NCI-H1694 treated with DMSO at 0.1 percent for 48 hours (cell line): ENCODE measurements at regions not wholly inside any gene's neighbourhood (a gene's known extent, or its start where the extent isn't known, plus 50 kb on each side); places are given as distances from the start of the nearest gene placed in this dataset.

Experiments
- DNase-seq: peaks from one replicate; lab custom pipeline; 2025; lab: John Stamatoyannopoulos, UW

GRCh38 chr2:215498431-215498830 lies 62.6 kb upstream of the FN1 start:
- DNase-seq, result no peak

DNA sequence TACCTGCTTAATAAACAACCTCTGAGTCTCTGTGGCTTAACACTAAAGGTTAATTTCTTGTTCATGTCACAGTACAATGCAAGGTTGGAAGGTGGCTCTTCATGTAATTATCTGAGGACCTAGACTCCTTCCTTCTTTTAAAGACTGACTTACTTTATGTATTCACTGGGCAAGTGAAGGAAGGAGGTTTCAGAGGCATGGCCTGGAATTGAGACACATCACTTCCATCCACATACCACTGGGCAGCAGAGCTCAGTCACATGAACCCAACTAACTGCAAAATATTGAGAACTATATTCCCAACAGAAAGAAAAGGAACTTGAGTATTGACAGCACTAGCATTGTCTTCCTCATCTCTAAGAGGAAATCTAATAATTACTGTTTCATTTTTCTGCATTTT lies 57.5 kb upstream of the FN1 start:
- no peak for DNase-seq

DNA sequence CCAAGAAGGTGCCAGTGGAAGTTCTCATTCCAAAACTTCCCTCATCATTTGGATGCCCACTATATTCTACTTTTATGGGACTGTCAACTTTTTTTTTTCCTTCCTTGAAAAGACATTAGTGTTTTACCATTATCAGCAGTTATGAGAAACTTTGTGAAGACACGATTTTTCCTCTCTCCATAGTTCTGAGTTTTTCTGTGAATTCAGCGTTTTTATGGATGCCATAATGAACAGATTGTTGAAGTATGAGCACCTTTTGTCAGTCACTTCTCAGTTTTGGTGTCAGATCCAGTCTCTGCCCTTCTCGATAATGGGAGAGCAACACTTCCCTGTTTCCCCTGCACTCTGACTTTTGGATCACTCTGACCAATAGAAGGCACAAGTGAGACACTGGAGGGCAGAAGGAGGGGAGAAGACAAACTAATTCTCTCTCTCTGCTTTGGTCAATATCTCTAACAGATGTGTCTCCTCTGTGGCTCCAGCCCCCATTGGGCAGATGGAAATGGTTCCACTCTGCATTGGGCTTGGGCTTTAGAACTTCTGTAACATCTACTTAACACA lies 53.5 kb upstream of the FN1 start:
- no peak for DNase-seq

- no peak for DNase-seq
These were observed 51.1 kb upstream of the FN1 start for GRCh38 chr2:215487002-215487372.

- no peak for DNase-seq
These were observed 50.6 kb upstream of the FN1 start for GRCh38 chr2:215486291-215487001.
